Inflammatory macrophage treated with lipopolysaccharide for 4 hours (primary cell): ENCODE measurements at regions not wholly inside any gene's neighbourhood (a gene's known extent, or its start where the extent isn't known, plus 50 kb on each side); places are given as distances from the start of the nearest gene placed in this dataset.
"Not testable (repeated sequence)": the region's sequence is repeated elsewhere in the genome, so short reads cannot be mapped to it uniquely, and the experiment has no call there.

ENCODE experiments used
- DNase-seq: peaks from one replicate; pipeline ENCODE4 v3.0.0-alpha.2; 2020

DNA sequence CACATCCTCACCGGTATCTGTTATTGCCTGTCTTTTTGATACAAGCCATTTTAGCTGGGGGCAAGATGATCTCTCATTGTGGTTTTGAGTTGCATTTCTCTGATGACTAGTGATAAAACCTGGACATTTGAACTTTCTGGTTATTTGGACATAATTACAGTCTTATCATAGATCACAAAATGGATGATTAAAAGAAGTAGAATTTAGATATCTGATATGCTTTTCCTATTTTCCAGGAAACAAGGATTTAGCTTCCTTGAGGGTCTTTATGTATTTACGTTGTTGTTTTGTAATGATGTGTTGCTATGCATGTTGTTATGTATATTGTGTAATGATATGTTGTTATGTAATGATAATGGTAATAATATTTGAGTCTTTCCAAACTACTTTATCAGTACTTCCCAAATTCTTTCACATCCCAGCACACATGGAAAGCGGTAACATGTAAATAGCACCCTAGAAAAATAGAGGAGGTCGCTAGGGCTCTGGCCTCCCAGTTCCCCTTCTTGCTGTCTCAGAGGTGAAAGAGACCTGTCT is 53.8 kb downstream of the GJD2 start:
- DNase-seq, result no peak

DNA sequence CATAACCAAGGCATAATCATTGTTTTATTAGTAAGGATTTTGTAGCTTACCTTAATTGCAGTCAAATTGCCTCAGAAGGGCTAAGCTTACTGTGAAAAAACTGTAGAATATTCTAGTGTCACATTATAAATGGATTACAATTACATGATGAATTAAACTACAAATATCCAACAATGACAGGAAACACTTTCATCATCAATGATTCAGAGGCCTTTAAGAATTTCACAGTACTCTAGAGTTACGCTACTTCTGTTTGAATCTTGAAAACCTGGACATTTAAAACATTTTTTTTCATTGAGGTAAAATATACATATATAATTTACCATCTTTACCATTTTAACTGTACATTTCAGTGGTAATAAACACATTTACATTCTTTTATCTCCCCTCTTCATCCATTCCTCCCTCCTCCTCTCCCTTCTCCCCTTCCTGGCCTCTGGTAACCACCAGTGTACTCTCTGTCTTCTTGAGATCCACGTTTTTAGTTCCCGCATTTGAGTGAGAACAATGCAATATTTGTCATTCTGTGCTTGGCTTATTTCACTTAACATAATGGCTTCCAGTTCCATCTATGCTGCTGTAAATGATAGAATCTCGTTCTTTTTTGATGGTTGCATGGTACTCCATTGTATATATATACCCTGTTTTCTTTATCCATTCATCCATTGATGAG is 54.7 kb downstream of the GJD2 start:
- DNase-seq, result no peak

DNA sequence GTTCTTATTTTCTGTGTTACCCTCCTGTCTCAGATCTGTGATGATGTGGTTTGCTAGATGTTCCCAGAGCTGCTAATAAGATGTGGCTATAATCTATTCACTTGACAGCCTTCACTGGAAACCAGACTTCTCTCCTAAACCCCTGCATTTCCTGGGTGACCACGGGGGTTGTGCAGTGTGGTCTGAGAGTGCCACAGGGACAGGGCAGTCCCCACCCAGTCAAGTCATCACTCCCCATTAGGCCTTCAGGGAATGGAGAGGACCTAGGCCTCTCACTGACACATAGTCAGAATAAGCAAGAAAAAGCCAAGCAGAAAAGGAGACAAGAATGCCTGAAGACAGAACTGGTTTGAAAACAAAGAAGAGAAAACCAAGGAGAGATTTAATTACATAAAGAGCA is 58.3 kb downstream of the GJD2 start:
- no peak for DNase-seq

- DNase-seq, result no peak
Observed at GRCh38 chr15:34693053-34693744, 61.6 kb downstream of the GJD2 start.

DNA sequence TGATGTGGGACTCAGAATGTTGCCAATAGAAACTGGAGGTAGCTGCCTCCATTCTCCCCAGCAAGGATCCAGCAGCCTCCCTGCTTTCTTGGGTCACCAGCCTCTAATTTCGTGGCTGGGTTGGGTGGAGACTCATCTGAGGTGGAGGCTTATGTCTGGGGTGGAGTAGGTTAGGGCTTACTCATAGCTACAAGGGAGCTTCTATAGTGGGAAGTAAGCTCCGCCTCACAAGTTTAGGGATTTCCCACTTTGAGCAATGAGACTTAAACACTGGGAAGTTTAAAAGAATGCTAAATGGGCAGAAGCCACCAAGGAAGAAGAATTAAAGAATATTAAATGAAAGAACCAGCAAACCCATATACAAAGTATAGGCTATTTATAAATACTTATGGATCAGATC is 63.8 kb downstream of the GJD2 start:
- DNase-seq, result peak; percentile 92

- no peak for DNase-seq
Observed at GRCh38 chr15:34688699-34689098, 66.1 kb downstream of the GJD2 start.

GRCh38 chr15:34684351-34684750 is 70.4 kb downstream of the GJD2 start:
- DNase-seq, result no peak

- no peak for DNase-seq
Observed at GRCh38 chr15:34682674-34683073, 72.1 kb downstream of the GJD2 start.

DNA sequence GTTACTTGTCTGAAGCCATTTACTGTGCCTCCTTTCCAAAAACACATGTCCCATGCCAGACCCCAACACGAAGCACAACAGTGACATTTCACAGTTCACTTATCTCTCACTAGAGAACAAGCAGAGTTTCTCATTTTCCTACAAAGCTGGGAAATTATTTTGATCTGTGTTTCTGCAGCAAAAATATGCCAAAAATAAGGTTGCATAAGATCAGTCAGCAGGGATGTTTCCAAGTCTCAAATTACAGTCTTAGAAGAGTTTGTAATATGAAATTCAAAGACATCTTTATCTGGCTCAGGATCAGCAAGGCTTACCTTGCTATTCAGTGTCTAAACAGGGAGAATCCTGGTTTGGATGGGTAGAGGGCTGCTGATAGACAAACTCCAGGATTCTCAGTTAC is 75.5 kb downstream of the GJD2 start:
- no peak for DNase-seq

DNA sequence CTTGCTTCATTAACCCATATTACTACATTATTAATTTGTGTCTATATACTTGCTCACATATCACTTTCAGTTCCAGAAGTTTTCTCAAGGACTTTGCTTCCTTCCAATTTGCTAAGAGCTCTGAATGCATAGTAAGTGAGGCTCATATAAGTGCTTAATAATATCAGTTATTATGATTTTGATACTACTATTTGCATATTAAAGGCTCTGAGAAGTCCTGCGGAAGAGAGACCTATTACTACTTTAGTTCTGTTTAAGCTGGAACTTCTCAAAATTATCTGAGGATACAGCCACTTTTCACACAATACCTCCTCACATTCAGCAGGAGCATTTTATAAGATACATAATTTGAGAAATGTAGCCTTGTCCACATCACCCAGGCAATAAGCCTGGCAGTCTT is 81.6 kb downstream of the GJD2 start:
- no peak for DNase-seq

GRCh38 chr15:34665498-34666116 is 82.2 kb upstream of the GOLGA8B start:
- DNase-seq, result peak; percentile 12

GRCh38 chr15:34664418-34664817 is 81.0 kb upstream of the GOLGA8B start:
- DNase-seq, result no peak

DNA sequence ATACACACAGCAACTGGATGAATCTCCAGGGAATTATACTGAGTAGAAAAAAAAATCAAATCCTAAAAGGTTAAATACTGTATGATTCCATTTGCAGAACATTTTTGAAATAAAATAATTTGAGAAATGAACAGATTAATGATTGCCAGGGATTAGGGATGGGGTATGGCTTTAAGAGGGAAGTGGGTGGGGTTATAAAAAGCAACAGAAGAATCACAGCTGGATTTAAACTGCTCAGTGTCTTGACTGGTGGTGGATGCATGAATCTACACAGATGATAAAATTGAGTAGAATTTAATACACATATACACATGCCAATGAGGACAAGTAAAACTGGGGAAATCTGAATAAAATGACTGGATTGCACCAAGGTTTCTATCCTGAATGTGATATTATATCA is 79.7 kb upstream of the GOLGA8B start:
- DNase-seq, result no peak

DNA sequence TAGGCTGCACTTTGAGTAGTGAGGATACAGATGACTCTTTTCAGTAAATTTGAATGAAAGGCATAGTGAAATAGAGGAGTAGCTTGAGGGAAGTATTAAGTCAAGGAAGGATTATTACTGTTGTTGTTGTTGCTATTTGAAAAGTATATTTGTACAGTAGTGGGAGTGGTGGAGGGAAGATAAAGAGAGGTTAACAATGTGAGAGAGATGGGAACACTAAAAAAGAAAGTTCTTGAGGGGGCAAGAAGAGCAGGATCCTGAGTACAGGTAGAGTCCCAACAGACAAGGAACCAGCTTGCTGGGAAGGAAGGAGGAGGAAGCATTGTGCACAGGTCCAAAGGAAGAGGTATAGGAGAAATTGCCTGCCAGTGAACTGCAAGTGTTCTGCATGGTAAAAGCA is 75.6 kb upstream of the GOLGA8B start:
- DNase-seq, result no peak

- no peak for DNase-seq
Observed at GRCh38 chr15:34657469-34658127, 74.1 kb upstream of the GOLGA8B start.

GRCh38 chr15:34656005-34656796 is 72.8 kb upstream of the GOLGA8B start:
- peak; percentile 72 for DNase-seq

DNA sequence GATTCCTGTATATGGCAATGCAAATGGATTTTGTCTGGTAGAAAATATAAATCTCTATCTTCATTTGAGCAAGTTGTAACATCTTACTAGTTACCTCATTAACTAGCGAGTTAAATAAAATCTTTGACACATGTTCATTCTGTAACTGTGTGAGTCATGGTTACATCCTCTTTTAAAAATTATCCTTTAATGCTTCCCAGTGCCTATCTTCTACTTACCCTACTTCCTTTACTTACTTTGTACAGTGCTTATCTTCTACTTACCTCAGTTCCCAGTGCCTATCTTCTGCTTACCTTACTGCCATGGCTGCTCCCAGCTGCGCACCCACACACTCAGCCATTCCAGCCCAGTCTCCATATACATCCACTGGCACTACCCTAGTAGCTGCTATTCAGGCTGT is 71.9 kb upstream of the GOLGA8B start:
- DNase-seq, result peak; percentile 64

DNA sequence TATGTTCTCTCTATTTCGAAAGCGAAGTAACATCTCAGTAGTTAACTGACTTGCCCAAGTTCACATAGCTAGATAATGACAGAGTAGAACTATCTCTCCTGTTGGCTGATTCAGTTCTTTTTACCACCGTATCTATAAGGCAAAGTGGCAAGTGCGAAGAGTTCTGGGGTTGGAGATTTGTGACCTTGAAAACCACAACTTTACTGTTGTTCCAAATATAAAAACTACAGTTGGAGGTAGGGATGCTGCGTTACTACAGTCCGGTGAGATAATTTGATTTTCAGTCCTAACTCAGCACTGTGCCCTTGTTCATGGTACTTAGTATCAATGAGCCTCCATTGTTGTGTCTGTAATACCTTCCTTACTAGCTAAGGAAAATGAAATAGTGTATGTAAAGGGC is 71.2 kb upstream of the GOLGA8B start:
- DNase-seq, result no peak

DNA sequence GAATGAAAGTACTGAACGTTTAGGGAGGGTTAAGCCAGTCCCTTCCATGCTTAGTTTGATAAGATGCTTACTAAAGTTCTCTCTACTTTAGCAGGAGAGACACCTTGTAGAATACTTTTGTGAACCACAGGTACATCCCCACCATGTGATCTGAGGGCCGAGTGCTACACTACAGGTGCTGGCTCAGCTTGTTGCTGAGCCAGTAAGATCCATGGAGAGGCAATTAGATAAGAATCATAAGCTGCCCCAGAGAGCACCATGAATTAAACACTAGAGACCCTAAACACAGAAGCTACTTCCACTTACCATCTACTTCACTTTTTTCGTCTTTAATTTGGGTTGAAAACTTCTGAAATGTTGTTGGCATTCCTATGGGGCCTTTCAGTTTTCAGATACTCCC is 70.5 kb upstream of the GOLGA8B start:
- DNase-seq, result no peak

GRCh38 chr15:34653326-34653725 is 69.9 kb upstream of the GOLGA8B start:
- not testable (repeated sequence) for DNase-seq

GRCh38 chr15:34652726-34653033 is 69.2 kb upstream of the GOLGA8B start:
- no peak for DNase-seq

- DNase-seq, result peak; percentile 75
Observed at GRCh38 chr15:34651997-34652725, 68.7 kb upstream of the GOLGA8B start.
